ENCODE measurements at regions not wholly inside any gene's neighbourhood (a gene's known extent, or its start where the extent isn't known, plus 50 kb on each side); places are given as distances from the start of the nearest gene placed in this dataset.

DNA sequence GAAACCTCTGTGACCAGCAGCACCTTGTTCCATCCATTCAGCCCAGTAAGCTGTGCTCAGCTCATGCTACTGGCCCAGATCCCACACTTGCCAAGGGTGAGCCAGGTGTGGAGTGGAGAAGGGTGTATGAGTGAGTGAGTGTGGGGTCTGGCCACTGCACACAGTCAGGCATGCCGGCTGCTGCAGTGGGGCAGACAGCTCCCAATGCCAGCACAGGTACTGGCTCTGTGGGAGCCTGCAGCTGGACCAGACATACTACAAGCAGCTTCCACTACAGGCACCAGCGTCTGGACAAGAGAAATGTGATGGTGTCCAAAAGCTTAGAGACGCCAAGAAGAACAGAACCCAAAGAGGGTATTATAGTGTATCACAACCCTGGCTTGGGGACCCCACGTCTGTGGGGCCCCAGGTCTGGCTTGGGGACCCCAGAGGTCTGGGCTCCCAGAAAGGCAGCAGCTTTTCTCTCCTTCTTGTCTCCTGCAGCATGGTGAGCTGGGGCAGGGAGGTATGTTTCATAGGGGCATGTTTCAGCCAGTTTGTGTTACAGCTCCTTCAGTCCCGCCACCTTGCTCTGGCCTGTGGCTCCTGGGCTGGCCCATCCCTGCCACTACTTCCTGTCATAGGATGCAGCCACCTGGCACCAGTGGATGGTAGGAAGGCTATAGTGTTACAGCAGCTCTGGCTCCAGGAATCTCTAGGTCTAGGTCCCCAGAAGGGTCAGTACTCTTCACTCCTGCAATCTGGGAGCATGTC, 152.4 kb upstream of the HSF2 start (continued):
- TF ChIP-seq, protein P1, sequence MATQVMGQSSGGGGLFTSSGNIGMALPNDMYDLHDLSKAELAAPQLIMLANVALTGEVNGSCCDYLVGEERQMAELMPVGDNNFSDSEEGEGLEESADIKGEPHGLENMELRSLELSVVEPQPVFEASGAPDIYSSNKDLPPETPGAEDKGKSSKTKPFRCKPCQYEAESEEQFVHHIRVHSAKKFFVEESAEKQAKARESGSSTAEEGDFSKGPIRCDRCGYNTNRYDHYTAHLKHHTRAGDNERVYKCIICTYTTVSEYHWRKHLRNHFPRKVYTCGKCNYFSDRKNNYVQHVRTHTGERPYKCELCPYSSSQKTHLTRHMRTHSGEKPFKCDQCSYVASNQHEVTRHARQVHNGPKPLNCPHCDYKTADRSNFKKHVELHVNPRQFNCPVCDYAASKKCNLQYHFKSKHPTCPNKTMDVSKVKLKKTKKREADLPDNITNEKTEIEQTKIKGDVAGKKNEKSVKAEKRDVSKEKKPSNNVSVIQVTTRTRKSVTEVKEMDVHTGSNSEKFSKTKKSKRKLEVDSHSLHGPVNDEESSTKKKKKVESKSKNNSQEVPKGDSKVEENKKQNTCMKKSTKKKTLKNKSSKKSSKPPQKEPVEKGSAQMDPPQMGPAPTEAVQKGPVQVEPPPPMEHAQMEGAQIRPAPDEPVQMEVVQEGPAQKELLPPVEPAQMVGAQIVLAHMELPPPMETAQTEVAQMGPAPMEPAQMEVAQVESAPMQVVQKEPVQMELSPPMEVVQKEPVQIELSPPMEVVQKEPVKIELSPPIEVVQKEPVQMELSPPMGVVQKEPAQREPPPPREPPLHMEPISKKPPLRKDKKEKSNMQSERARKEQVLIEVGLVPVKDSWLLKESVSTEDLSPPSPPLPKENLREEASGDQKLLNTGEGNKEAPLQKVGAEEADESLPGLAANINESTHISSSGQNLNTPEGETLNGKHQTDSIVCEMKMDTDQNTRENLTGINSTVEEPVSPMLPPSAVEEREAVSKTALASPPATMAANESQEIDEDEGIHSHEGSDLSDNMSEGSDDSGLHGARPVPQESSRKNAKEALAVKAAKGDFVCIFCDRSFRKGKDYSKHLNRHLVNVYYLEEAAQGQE (IDR thresholded peaks at IDR 0.05) = no peak
- TF ChIP-seq GABPA (IDR thresholded peaks at IDR 0.05 in 1 of 2, conservative IDR thresholded peaks at IDR 0.05 in 1 of 2) = no peak
- TF ChIP-seq RAD21 (IDR thresholded peaks at IDR 0.05) = no peak
- TF ChIP-seq, protein P2, sequence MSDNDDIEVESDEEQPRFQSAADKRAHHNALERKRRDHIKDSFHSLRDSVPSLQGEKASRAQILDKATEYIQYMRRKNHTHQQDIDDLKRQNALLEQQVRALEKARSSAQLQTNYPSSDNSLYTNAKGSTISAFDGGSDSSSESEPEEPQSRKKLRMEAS (IDR thresholded peaks at IDR 0.05) = no peak
- TF ChIP-seq HNF4G (IDR thresholded peaks at IDR 0.05) = no peak
- TF ChIP-seq HNF4A (conservative IDR thresholded peaks at IDR 0.05) = no peak
- no peak for TF ChIP-seq FOXA2 (IDR thresholded peaks at IDR 0.05)
- TF ChIP-seq, protein P3, sequence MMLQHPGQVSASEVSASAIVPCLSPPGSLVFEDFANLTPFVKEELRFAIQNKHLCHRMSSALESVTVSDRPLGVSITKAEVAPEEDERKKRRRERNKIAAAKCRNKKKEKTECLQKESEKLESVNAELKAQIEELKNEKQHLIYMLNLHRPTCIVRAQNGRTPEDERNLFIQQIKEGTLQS (IDR thresholded peaks at IDR 0.05) = no peak
- TF ChIP-seq TAF1 (conservative IDR thresholded peaks at IDR 0.05) = no peak

DNA sequence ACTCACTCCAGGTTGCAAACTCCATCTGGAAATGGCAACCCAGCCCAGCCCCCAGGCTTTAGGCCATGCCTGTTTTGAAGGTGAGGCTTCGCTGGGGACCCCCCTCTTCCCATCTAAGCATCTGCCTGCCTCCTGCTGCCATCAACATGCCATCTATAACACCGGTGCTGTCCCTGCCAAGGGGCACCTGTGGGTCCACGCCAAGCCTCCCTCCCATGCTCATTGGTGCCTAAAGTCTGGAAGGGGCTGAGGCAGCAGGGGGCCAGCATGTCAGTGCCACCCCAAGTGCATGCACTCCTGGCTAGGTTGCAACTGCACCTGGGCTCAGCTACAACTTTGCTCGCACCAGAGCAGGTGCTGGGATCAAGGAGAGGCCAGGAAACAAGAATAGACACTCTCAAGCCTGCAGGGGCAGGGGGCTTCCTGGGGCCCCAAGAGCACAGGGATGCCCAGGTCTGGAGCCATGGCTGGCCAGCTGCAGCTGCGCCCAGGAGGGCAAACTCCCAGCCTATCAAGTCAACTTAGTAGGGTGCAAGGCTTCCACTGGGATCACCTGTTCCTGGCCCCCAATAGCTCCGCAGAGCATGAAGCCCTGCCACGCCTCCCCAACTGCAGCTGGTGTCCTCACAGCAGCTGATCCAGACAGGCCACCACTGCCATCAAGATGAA, 151.3 kb upstream of the HSF2 start:
- WGBS = 70% methylated on average over 7 of the region's 7 CpGs
- TF ChIP-seq HNF4A (conservative IDR thresholded peaks at IDR 0.05) = no peak
- TF ChIP-seq EGR1 (IDR thresholded peaks at IDR 0.05; ENCODE audit: low read depth in 2 of 2) = no peak
- TF ChIP-seq NR2F2 (IDR thresholded peaks at IDR 0.05) = no peak
- TF ChIP-seq, protein P4, sequence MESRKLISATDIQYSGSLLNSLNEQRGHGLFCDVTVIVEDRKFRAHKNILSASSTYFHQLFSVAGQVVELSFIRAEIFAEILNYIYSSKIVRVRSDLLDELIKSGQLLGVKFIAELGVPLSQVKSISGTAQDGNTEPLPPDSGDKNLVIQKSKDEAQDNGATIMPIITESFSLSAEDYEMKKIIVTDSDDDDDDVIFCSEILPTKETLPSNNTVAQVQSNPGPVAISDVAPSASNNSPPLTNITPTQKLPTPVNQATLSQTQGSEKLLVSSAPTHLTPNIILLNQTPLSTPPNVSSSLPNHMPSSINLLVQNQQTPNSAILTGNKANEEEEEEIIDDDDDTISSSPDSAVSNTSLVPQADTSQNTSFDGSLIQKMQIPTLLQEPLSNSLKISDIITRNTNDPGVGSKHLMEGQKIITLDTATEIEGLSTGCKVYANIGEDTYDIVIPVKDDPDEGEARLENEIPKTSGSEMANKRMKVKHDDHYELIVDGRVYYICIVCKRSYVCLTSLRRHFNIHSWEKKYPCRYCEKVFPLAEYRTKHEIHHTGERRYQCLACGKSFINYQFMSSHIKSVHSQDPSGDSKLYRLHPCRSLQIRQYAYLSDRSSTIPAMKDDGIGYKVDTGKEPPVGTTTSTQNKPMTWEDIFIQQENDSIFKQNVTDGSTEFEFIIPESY (IDR thresholded peaks at IDR 0.05) = no peak
- no peak for TF ChIP-seq TAF1 (conservative IDR thresholded peaks at IDR 0.05)
- TF ChIP-seq, protein P5, sequence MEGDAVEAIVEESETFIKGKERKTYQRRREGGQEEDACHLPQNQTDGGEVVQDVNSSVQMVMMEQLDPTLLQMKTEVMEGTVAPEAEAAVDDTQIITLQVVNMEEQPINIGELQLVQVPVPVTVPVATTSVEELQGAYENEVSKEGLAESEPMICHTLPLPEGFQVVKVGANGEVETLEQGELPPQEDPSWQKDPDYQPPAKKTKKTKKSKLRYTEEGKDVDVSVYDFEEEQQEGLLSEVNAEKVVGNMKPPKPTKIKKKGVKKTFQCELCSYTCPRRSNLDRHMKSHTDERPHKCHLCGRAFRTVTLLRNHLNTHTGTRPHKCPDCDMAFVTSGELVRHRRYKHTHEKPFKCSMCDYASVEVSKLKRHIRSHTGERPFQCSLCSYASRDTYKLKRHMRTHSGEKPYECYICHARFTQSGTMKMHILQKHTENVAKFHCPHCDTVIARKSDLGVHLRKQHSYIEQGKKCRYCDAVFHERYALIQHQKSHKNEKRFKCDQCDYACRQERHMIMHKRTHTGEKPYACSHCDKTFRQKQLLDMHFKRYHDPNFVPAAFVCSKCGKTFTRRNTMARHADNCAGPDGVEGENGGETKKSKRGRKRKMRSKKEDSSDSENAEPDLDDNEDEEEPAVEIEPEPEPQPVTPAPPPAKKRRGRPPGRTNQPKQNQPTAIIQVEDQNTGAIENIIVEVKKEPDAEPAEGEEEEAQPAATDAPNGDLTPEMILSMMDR (IDR thresholded peaks at IDR 0.05; ENCODE audit: low read depth, low read length, missing input control) = no peak
- TF ChIP-seq, protein P1 (IDR thresholded peaks at IDR 0.05) = no peak
- TF ChIP-seq JUND (IDR thresholded peaks at IDR 0.05) = no peak
- TF ChIP-seq RXRA (IDR thresholded peaks at IDR 0.05) = no peak
- no peak for TF ChIP-seq YY1 (IDR thresholded peaks at IDR 0.05)
- TF ChIP-seq, protein P3 (IDR thresholded peaks at IDR 0.05) = no peak
- no peak for TF ChIP-seq FOXA2 (IDR thresholded peaks at IDR 0.05)
- DNase-seq (ENCODE audit: low spot score) = no peak

More for the DNA sequence above, 151.3 kb upstream of the HSF2 start:
- peaks cover 0 to 2% (median 0%) of the 10 kb centered on the region in 4 donors for H3K9me3 ChIP-seq (ENCODE audit: control insufficient read depth in 4 of 4, low read length in 3 of 4)
- H3K4me3 ChIP-seq (ENCODE audit: low read depth in 1 of 3, low read length in 3 of 3) = no peak overlapping the region
- H3K27me3 ChIP-seq (ENCODE audit: control insufficient read depth in 4 of 4, insufficient read depth in 4 of 4, low read length in 3 of 4) = no peaks in the 10 kb centered on the region
- no peak overlapping the region for H3K27ac ChIP-seq (ENCODE audit: low read depth in 1 of 2, low read length in 2 of 2)
- H3K9ac ChIP-seq (ENCODE audit: low read depth in 1 of 2, low read length in 2 of 2) = no peak overlapping the region
- no peaks in the 10 kb centered on the region for H3K4me1 ChIP-seq (ENCODE audit: control insufficient read depth in 4 of 4, insufficient read depth in 4 of 4, low read length in 3 of 4)
- H3K36me3 ChIP-seq (ENCODE audit: control insufficient read depth in 4 of 4, insufficient read depth in 3 of 4, low read depth in 1 of 4, low read length in 3 of 4) = no peaks in the 10 kb centered on the region

Data from liver (tissue), 8 donors.